Endothelial cell (in vitro differentiated cells): ENCODE measurements at regions not wholly inside any gene's neighbourhood (a gene's known extent, or its start where the extent isn't known, plus 50 kb on each side); places are given as distances from the start of the nearest gene placed in this dataset.

Source experiments
- DNase-seq: peaks from one replicate; pipeline ENCODE4 v3.0.0; 2021; ENCODE audit warnings: low spot score
- H3K27ac Mint-ChIP-seq: one replicate; pipeline ENCODE4 v1.8.0; 2021; ENCODE audit warnings: mixed read lengths, inconsistent platforms; ENCODE audit not compliant: unreplicated experiment
- H3K27me3 Mint-ChIP-seq: one replicate; pipeline ENCODE4 v1.8.0; 2021; ENCODE audit warnings: mild to moderate bottlenecking, moderate library complexity, mixed read lengths, inconsistent platforms; ENCODE audit not compliant: unreplicated experiment
- H3K36me3 Mint-ChIP-seq: one replicate; pipeline ENCODE4 v1.8.0; 2021; ENCODE audit warnings: mild to moderate bottlenecking, low read depth, mixed read lengths, inconsistent platforms; ENCODE audit not compliant: unreplicated experiment
- H3K4me1 Mint-ChIP-seq: one replicate; pipeline ENCODE4 v1.8.0; 2021; ENCODE audit warnings: mild to moderate bottlenecking, mixed read lengths, inconsistent platforms; ENCODE audit not compliant: unreplicated experiment
- H3K4me3 Mint-ChIP-seq: one replicate; pipeline ENCODE4 v1.8.0; 2021; ENCODE audit warnings: mild to moderate bottlenecking, mixed read lengths, inconsistent platforms; ENCODE audit not compliant: unreplicated experiment
- H3K9me3 Mint-ChIP-seq: one replicate; pipeline ENCODE4 v1.8.0; 2021; ENCODE audit warnings: mixed read lengths, inconsistent platforms; ENCODE audit not compliant: unreplicated experiment
- TF ChIP-seq, protein P1 (sequence below): fragments of 200-600 bp; sonication (generic); IDR thresholded peaks from one replicate; pipeline ENCODE4 v1.5.0; 2021; ENCODE audit warnings: antibody characterized with exemption; ENCODE audit not compliant: unreplicated experiment

DNA sequence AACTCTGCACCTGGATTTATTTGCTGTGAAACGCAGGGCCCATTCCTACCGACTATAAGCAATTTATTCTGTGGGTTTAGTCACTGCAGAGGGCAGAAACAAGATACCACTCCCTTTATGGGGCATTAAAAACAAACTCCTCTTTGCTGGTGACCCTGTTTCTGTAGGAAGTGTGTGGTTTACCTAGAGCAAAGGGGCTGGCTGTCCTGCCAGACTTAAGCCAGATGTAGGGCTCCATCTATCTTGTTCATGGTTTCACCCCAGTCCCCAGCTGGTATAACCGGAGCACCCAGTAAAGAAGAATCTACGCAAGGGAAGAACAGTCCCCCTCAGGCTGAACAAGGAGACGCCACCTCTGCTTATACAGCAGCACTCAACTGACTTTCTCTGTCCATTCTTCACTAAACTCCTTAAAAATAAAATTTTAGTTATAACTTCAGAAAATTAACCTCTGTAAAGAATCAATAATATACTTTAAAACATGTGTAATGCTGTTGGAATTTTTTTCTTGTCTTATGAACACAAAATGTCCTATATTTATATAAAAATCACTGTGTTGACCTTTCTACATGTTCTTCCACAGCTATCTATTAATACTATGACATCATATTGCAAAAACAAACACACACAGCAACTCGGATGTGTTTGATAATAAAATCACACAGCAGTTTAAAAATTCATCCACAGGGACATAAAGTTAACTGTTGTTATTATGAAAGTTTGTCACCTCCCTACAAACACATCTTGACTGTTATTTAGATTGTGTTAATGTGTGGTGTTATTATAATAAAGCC, 126.1 kb upstream of the RPS6KA2 start:
- Mint-ChIP-seq H3K36me3 (no peaks in the 10 kb centered on the region), H3K4me1 (peaks cover 10% of the 10 kb centered on the region), H3K4me3 (no peak overlapping the region), H3K27me3 (peaks cover 5% of the 10 kb centered on the region), H3K27ac (no peak overlapping the region), H3K9me3 (no peaks in the 10 kb centered on the region)
- no peak for DNase-seq
- TF ChIP-seq, protein P1, sequence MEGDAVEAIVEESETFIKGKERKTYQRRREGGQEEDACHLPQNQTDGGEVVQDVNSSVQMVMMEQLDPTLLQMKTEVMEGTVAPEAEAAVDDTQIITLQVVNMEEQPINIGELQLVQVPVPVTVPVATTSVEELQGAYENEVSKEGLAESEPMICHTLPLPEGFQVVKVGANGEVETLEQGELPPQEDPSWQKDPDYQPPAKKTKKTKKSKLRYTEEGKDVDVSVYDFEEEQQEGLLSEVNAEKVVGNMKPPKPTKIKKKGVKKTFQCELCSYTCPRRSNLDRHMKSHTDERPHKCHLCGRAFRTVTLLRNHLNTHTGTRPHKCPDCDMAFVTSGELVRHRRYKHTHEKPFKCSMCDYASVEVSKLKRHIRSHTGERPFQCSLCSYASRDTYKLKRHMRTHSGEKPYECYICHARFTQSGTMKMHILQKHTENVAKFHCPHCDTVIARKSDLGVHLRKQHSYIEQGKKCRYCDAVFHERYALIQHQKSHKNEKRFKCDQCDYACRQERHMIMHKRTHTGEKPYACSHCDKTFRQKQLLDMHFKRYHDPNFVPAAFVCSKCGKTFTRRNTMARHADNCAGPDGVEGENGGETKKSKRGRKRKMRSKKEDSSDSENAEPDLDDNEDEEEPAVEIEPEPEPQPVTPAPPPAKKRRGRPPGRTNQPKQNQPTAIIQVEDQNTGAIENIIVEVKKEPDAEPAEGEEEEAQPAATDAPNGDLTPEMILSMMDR = no peak

DNA sequence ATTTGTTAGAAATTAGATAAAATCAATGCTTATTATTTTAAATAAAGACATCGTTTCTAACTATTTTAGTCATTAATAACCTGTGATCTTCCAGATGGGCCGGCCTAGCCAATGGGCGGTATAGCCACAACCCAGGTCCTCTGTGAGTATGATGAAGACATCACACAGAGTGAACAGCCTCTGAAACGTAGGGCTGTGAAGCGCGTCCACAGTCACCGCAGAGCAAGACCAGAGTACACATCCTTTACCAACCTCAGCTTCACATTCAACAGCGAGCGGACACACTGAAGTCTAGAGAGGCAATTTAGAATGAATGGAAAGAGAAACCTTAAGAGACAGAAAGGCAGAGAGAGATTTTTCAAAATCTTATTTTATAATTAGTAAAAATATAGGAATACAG, 125.0 kb upstream of the RPS6KA2 start:
- TF ChIP-seq, protein P1 = no peak
- no peaks in the 10 kb centered on the region for H3K9me3 Mint-ChIP-seq
- H3K27ac Mint-ChIP-seq = no peak overlapping the region
- DNase-seq = no peak
- H3K4me1 Mint-ChIP-seq = peaks cover 1% of the 10 kb centered on the region
- H3K36me3 Mint-ChIP-seq = no peaks in the 10 kb centered on the region
- peaks cover 7% of the 10 kb centered on the region for H3K27me3 Mint-ChIP-seq
- no peak overlapping the region for H3K4me3 Mint-ChIP-seq

DNA sequence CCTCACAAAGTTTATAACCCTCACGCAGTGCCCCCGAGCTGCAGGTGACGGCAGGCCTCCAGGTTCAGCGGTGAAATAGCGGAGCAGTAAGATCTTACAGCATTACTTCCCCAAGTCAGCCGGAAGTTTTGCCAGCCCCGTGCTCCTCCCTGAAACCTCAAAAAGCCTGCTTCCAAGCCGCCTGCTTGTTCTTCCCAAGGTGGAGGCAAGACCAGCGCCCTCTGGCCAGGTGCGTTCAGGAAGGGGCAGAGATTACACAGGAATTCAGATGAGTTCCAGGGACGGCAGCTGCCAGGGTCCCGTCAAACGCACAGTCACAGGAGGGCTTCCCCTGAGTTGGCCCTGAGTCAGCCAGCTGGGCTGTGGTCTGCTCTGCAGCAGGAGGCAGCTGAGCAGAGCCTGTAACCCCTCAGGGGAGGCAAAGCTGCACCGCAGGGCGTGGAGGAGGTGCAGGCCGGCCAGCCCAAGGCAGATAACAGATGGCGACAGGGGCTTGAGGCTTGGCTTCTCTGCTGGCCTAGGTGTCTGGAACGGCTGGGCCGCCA, 124.1 kb upstream of the RPS6KA2 start:
- Mint-ChIP-seq H3K4me1 (peaks cover 6% of the 10 kb centered on the region), H3K27ac (no peak overlapping the region), H3K36me3 (no peaks in the 10 kb centered on the region), H3K4me3 (no peak overlapping the region), H3K27me3 (peaks cover 8% of the 10 kb centered on the region), H3K9me3 (no peaks in the 10 kb centered on the region)
- TF ChIP-seq, protein P1 = no peak
- no peak for DNase-seq

GRCh38 chr6:166750108-166750793, 123.2 kb upstream of the RPS6KA2 start:
- no peak for DNase-seq
- TF ChIP-seq, protein P1 = no peak
- peaks cover 8% of the 10 kb centered on the region for H3K27me3 Mint-ChIP-seq
- no peak overlapping the region for H3K4me3 Mint-ChIP-seq
- peaks cover 8% of the 10 kb centered on the region for H3K4me1 Mint-ChIP-seq
- H3K9me3 Mint-ChIP-seq = no peaks in the 10 kb centered on the region
- no peaks in the 10 kb centered on the region for H3K36me3 Mint-ChIP-seq
- H3K27ac Mint-ChIP-seq = no peak overlapping the region

- H3K9me3 Mint-ChIP-seq = no peaks in the 10 kb centered on the region
- TF ChIP-seq, protein P1 = no peak
- H3K4me3 Mint-ChIP-seq = no peak overlapping the region
- H3K36me3 Mint-ChIP-seq = no peaks in the 10 kb centered on the region
- H3K4me1 Mint-ChIP-seq = peaks cover 8% of the 10 kb centered on the region
- no peak for DNase-seq
- no peak overlapping the region for H3K27ac Mint-ChIP-seq
- peaks cover 8% of the 10 kb centered on the region for H3K27me3 Mint-ChIP-seq
Observed at GRCh38 chr6:166749666-166750065, 122.6 kb upstream of the RPS6KA2 start.
